Stimulated activated naive B cell treated with anti-CD40 and anti-IgM and Interleukin-4, amounts not matched to agents 10 μg/mL and 1 μg/mL and 100 μg/mL, for 72 hours (primary cell): ENCODE measurements at regions not wholly inside any gene's neighbourhood (a gene's known extent, or its start where the extent isn't known, plus 50 kb on each side); places are given as distances from the start of the nearest gene placed in this dataset.
"Not testable (repeated sequence)": the region's sequence is repeated elsewhere in the genome, so short reads cannot be mapped to it uniquely, and the experiment has no call there.

Experiments used
- ATAC-seq, 2 donors: fragments of 150-1000 bp; cut with Tn5 transposase; replicated peaks; 2 replicates each; pipeline ENCODE4 v1.10.0; 2021; ENCODE audit warnings: moderate library complexity in 1 of 2
- DNase-seq: peaks from one replicate; pipeline ENCODE4 v3.0.0; 2021
- H3K27ac Mint-ChIP-seq: one replicate; pipeline ENCODE4 v1.8.0; 2022; ENCODE audit warnings: mild to moderate bottlenecking, mixed read lengths
- H3K27me3 Mint-ChIP-seq, 2 donors: one replicate each; pipeline ENCODE4 v1.8.0; 2022; ENCODE audit warnings: mixed read lengths in 2 of 2
- H3K36me3 Mint-ChIP-seq, 2 donors: one replicate each; pipeline ENCODE4 v1.8.0; 2022; ENCODE audit warnings: mixed read lengths in 2 of 2, mild to moderate bottlenecking in 1 of 2
- H3K4me1 Mint-ChIP-seq, 2 donors: one replicate each; pipeline ENCODE4 v1.8.0; 2022; ENCODE audit warnings: mixed read lengths in 2 of 2, mild to moderate bottlenecking in 1 of 2
- H3K4me3 Mint-ChIP-seq, 2 donors: one replicate each; pipeline ENCODE4 v1.8.0; 2022; ENCODE audit warnings: mild to moderate bottlenecking in 2 of 2, mixed read lengths in 2 of 2, moderate library complexity in 1 of 2
- H3K9me3 Mint-ChIP-seq, 2 donors: one replicate each; pipeline ENCODE4 v1.8.0; 2022; ENCODE audit warnings: mixed read lengths in 2 of 2, mild to moderate bottlenecking in 1 of 2

GRCh38 chr4:85125688-85126087 is 159.2 kb upstream of the WDFY3 start:
- Mint-ChIP-seq H3K36me3 (no peaks in the 10 kb centered on the region), H3K27me3 (peaks cover 6% of the 10 kb centered on the region in 2 donors), H3K4me3 (no peak overlapping the region), H3K27ac (no peak overlapping the region), H3K9me3 (no peaks in the 10 kb centered on the region), H3K4me1 (peaks cover 0 to 2% of the 10 kb centered on the region in 2 donors)
- ATAC-seq (no peak), DNase-seq (no peak)

DNA sequence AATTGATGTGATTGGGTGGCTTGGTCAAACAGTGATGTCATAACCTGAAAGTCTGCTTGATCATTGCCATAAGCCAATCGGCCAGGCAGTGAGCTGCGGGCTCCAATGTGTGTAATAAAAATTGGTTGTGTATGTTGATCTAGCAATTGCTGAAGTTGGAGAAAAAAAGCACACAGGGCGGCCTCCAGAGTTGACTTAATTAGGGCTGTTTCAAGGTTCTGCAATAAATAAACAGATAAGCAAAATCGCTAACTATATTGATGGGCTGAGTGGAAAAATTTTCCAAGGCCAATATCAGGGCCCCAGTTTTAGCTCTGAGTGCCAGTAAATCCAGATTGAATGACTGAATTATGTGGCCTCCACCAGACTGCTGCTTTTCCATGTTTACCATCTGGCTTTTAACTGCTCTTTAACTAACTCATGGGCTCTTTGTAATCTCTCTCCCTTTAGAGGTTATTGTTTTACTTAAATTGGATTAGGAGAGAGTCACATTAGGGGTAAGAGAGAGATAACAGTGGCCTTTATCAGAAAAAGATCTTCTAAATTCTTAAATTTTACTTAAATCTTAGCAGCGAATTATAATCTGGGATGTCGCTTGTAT is 160.6 kb upstream of the WDFY3 start:
- Mint-ChIP-seq H3K4me3 (no peak overlapping the region), H3K9me3 (no peaks in the 10 kb centered on the region), H3K4me1 (peaks cover 0 to 2% of the 10 kb centered on the region in 2 donors), H3K27me3 (peaks cover 6 to 13% of the 10 kb centered on the region in 2 donors), H3K36me3 (no peaks in the 10 kb centered on the region), H3K27ac (no peak overlapping the region)
- DNase-seq (no peak), ATAC-seq (no peak)

DNA sequence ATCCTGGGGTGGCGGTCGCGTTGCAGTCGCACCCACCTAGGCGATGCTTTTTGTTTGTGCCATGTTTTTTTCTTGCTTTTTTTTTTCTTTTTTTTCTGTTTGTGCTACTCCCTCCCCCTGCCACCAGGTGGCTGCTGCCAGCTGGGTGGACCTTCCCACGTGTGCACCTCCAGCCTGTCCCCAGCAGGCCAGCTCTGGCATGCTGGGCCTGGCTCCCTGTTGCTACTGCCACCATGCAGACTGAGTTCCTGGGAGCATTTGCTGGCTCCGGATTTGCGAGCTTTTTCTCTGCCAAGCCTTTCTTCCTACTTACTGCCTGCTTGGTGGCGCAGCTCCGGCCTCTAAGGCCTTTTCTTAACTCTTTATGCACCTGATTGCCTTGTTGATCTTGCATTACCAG is 161.2 kb upstream of the WDFY3 start:
- no peak overlapping the region for H3K4me3 Mint-ChIP-seq
- no peaks in the 10 kb centered on the region for H3K36me3 Mint-ChIP-seq
- DNase-seq, result peak; percentile 3
- H3K27me3 Mint-ChIP-seq, result peaks cover 6 to 18% of the 10 kb centered on the region in 2 donors
- peaks cover 0 to 2% of the 10 kb centered on the region in 2 donors for H3K4me1 Mint-ChIP-seq
- ATAC-seq, result peak; percentile 72 to 88
- no peak overlapping the region for H3K27ac Mint-ChIP-seq
- no peaks in the 10 kb centered on the region for H3K9me3 Mint-ChIP-seq

GRCh38 chr4:85128246-85129204 is 162.0 kb upstream of the WDFY3 start:
- peaks cover 10 to 25% of the 10 kb centered on the region in 2 donors for H3K27me3 Mint-ChIP-seq
- DNase-seq (no peak), ATAC-seq (no peak)
- no peak overlapping the region for H3K27ac Mint-ChIP-seq
- no peaks in the 10 kb centered on the region for H3K9me3 Mint-ChIP-seq
- peaks cover 0 to 2% of the 10 kb centered on the region in 2 donors for H3K4me1 Mint-ChIP-seq
- no peaks in the 10 kb centered on the region for H3K36me3 Mint-ChIP-seq
- no peak overlapping the region for H3K4me3 Mint-ChIP-seq

- not testable (repeated sequence) for H3K36me3 Mint-ChIP-seq, ATAC-seq, H3K4me1 Mint-ChIP-seq, H3K4me3 Mint-ChIP-seq, DNase-seq, H3K9me3 Mint-ChIP-seq, H3K27ac Mint-ChIP-seq
- H3K27me3 Mint-ChIP-seq, result peaks cover 10 to 25% of the 10 kb centered on the region in 2 donors
Observed at GRCh38 chr4:85129354-85130125, 163.1 kb upstream of the WDFY3 start.

DNA sequence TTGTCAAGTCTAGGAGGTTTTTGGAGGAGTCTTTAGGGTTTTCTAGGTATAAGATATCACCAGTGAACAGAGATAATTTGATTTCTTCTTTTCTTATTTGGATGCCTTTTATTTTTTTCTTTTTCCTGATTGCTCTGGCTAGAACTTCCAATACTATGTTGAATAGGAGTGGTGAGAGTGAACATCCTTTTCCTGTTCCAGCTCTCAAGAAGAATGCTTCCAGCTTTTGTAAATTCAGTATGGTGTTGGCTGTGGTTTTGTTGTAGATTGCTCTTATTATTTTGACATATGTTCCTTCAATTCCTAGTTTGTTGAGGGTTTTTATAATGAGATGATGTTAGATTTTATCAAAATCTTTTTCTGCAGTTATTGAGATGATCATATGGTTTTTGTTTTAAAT is 165.6 kb upstream of the WDFY3 start:
- Mint-ChIP-seq H3K36me3 (no peaks in the 10 kb centered on the region), H3K27ac (no peak overlapping the region), H3K27me3 (peaks cover 18 to 31% of the 10 kb centered on the region in 2 donors), H3K4me1 (peaks cover 0 to 2% of the 10 kb centered on the region in 2 donors), H3K9me3 (no peaks in the 10 kb centered on the region), H3K4me3 (no peak overlapping the region)
- no peak for DNase-seq
- no peak for ATAC-seq

DNA sequence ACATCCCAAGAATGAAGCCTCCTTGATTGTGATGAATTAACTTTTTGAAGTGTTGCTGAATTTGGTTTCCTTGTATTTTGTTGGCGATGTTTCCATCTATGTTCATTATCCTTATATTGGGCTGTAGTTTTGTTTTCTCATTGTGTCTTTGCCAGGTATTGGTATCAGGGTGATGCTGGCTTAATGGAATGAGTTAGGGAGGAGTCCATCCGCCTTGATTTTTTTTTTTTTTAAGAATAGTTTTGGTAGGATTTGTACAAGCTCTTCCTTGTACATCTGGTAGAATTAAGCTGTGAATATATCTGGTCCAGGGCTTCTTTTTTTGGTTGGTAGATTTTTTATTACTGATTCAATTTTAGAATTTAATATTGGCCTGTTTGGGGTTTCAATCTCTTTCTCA is 166.1 kb upstream of the WDFY3 start:
- Mint-ChIP-seq H3K27me3 (peaks cover 20 to 28% of the 10 kb centered on the region in 2 donors), H3K4me3 (no peak overlapping the region), H3K9me3 (no peaks in the 10 kb centered on the region), H3K36me3 (no peaks in the 10 kb centered on the region), H3K4me1 (peaks cover 0 to 2% of the 10 kb centered on the region in 2 donors), H3K27ac (no peak overlapping the region)
- ATAC-seq (no peak), DNase-seq (no peak)

- peaks cover 34 to 35% of the 10 kb centered on the region in 2 donors for H3K27me3 Mint-ChIP-seq
- H3K27ac Mint-ChIP-seq, H3K9me3 Mint-ChIP-seq, DNase-seq, H3K4me1 Mint-ChIP-seq, H3K36me3 Mint-ChIP-seq, H3K4me3 Mint-ChIP-seq, ATAC-seq: not testable (repeated sequence)
Observed at GRCh38 chr4:85139749-85140148, 173.3 kb upstream of the WDFY3 start.

DNA sequence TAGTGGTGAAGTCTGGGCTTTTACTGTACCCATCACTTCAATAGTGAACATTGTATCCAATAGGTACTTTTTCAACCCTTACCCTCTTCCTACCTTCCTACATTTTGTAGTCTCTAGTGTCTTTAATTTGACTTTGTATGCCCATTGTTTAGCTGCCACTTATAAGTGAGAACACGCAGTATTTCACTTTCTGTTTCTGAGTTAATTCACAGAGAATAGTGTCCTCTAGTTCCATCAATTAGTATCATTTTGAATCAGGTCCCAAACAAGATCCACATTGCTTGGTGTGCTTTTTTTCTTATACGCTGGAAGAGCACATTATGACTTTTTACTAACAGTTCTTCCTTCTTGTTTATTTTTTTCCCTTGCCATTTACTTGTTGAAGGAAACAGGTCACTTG is 176.0 kb upstream of the WDFY3 start:
- DNase-seq (no peak), ATAC-seq (no peak)
- H3K36me3 Mint-ChIP-seq, result no peaks in the 10 kb centered on the region
- no peaks in the 10 kb centered on the region for H3K9me3 Mint-ChIP-seq
- H3K4me1 Mint-ChIP-seq, result peaks cover 4 to 6% of the 10 kb centered on the region in 2 donors
- H3K27ac Mint-ChIP-seq, result no peak overlapping the region
- peaks cover 27 to 33% of the 10 kb centered on the region in 2 donors for H3K27me3 Mint-ChIP-seq
- no peak overlapping the region for H3K4me3 Mint-ChIP-seq

GRCh38 chr4:85147481-85148076 is 181.1 kb upstream of the WDFY3 start:
- H3K27me3 Mint-ChIP-seq, result peaks cover 5 to 6% of the 10 kb centered on the region in 2 donors
- peak; percentile 18 for DNase-seq
- H3K4me3 Mint-ChIP-seq, result no peak overlapping the region
- peak; percentile 71 to 81 for ATAC-seq
- H3K4me1 Mint-ChIP-seq, result peaks cover 2 to 4% of the 10 kb centered on the region in 2 donors
- H3K27ac Mint-ChIP-seq, result no peak overlapping the region
- no peaks in the 10 kb centered on the region for H3K36me3 Mint-ChIP-seq
- H3K9me3 Mint-ChIP-seq, result no peaks in the 10 kb centered on the region

DNA sequence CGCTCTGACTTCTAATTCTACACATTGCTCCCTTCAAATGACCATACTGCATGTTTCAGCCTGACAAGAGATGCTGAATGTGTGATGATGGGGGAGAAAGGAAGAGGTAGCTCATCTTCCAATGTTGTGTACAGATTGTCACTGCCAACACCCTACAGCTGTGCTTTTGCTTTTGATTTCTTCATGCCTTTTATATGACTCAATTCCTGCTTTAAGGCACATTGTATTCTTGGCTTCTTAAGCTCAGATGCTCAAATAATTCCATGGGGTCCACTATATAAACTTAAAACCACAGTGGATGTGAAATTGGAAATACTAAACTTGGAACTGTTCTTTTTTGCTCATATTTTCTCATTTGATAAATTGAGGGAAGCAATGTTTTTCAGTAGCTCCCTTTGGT is 183.2 kb upstream of the WDFY3 start:
- Mint-ChIP-seq H3K36me3 (no peaks in the 10 kb centered on the region), H3K27me3 (peaks cover 5 to 6% of the 10 kb centered on the region in 2 donors), H3K27ac (no peak overlapping the region), H3K9me3 (no peaks in the 10 kb centered on the region), H3K4me1 (peaks cover 0 to 2% of the 10 kb centered on the region in 2 donors), H3K4me3 (no peak overlapping the region)
- ATAC-seq (no peak), DNase-seq (no peak)

- H3K36me3 Mint-ChIP-seq, result no peaks in the 10 kb centered on the region
- H3K27me3 Mint-ChIP-seq, result no peaks in the 10 kb centered on the region
- no peak for ATAC-seq
- no peaks in the 10 kb centered on the region for H3K9me3 Mint-ChIP-seq
- H3K27ac Mint-ChIP-seq, result no peak overlapping the region
- peaks cover 0 to 2% of the 10 kb centered on the region in 2 donors for H3K4me1 Mint-ChIP-seq
- H3K4me3 Mint-ChIP-seq, result no peak overlapping the region
- DNase-seq, result no peak
Observed at GRCh38 chr4:85151371-85151770, 184.9 kb upstream of the WDFY3 start.

DNA sequence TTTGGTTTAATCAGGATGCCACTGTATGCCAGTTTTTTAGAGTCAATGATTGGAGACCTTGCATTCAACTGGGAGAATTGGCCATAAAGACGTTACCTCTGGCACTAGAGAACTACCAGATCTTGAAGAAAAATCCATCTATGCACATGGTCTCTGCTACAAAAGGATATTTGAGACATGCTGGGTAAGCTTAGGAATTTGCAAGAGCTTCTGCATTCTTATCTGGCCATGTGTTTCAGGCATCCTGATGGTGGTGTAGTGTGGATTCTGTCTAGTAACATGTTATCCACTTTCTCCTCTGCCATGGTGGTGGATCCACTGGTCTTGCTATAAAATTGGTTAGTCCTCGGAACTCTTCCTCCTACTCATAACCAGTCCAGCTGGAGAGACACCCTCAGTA is 185.3 kb upstream of the WDFY3 start:
- no peak overlapping the region for H3K4me3 Mint-ChIP-seq
- DNase-seq (no peak), ATAC-seq (no peak)
- H3K27ac Mint-ChIP-seq, result no peak overlapping the region
- H3K9me3 Mint-ChIP-seq, result no peaks in the 10 kb centered on the region
- no peaks in the 10 kb centered on the region for H3K36me3 Mint-ChIP-seq
- H3K27me3 Mint-ChIP-seq, result no peaks in the 10 kb centered on the region
- peaks cover 0 to 2% of the 10 kb centered on the region in 2 donors for H3K4me1 Mint-ChIP-seq

- no peak for DNase-seq
- no peaks in the 10 kb centered on the region for H3K27me3 Mint-ChIP-seq
- H3K4me3 Mint-ChIP-seq, result no peak overlapping the region
- peaks cover 0 to 2% of the 10 kb centered on the region in 2 donors for H3K4me1 Mint-ChIP-seq
- no peak overlapping the region for H3K27ac Mint-ChIP-seq
- no peaks in the 10 kb centered on the region for H3K36me3 Mint-ChIP-seq
- H3K9me3 Mint-ChIP-seq, result no peaks in the 10 kb centered on the region
- ATAC-seq, result no peak
Observed at GRCh38 chr4:85152480-85152879, 186.0 kb upstream of the WDFY3 start.
